Ovary (tissue), 7 donors: ENCODE measurements at regions not wholly inside any gene's neighbourhood (a gene's known extent, or its start where the extent isn't known, plus 50 kb on each side); places are given as distances from the start of the nearest gene placed in this dataset.

Experiments used
- DNase-seq, 5 donors: peaks; one replicate each; pipeline ENCODE4 v3.0.0-alpha.2; 2019 to 2020
- H3K27ac ChIP-seq, 2 donors: fragments of 200-600 bp; one replicate each; pipeline versions ENCODE4 v1.5.1 to v1.8.0; 2019 to 2022
- H3K27me3 ChIP-seq: fragments of 200-600 bp; one replicate; pipeline ENCODE4 v1.8.0; 2022
- H3K36me3 ChIP-seq: fragments of 200-600 bp; sonication (generic); one replicate; pipeline ENCODE4 v1.5.1; 2019
- H3K4me1 ChIP-seq: one replicate; pipeline ENCODE4 v1.8.1; 2013; ENCODE audit warnings: mild to moderate bottlenecking, moderate library complexity; ENCODE audit not compliant: insufficient read depth
- H3K4me3 ChIP-seq: fragments of 200-600 bp; sonication (generic); one replicate; pipeline ENCODE4 v1.5.1; 2017
- H3K9me3 ChIP-seq, 2 donors: fragments of 200-600 bp in 1 of 2; sonication (generic) in 1 of 2; one replicate each; pipeline versions ENCODE4 v1.5.1 to v1.8.1; 2013 to 2019; ENCODE audit warnings: mild to moderate bottlenecking in 1 of 2, moderate library complexity in 1 of 2
- EP300 ChIP-seq: sonication (generic); formaldehyde crosslinking; IDR thresholded peaks from one replicate; pipeline ENCODE4 v1.6.1; 2017; ENCODE audit warnings: antibody characterized with exemption
- POLR2A ChIP-seq: fragments of 450-650 bp; IDR thresholded peaks from one replicate; pipeline ENCODE4 v1.6.1; 2017; ENCODE audit warnings: antibody characterized with exemption, mild to moderate bottlenecking, moderate library complexity
- WGBS, 3 donors: extraction: QIAGEN DNeasy Blood & Tissue Kit in 1 of 3; methylation state at CpG; one replicate each; pipeline versions ENCODE4 v1.1.5 to v1.1.7; 2013 to 2017; 5-methylcytosine and 5-hydroxymethylcytosine counted together
- intact Hi-C, 4 donors: fragments of 100-400 bp; cut with DNase I; formaldehyde crosslinking; loops; one replicate each; pipeline versions ENCODE4 v1.11.0 to v1.15.1; 2022 to 2023
- TF ChIP-seq, protein P1 (sequence below), 3 donors: fragments of 450-650 bp in 2 of 3; fragments of 200-600 bp in 1 of 3; IDR thresholded peaks; one replicate each; pipeline versions ENCODE4 v1.5.1 to v1.8.0; 2016 to 2022; ENCODE audit warnings: antibody characterized with exemption in 3 of 3, mild to moderate bottlenecking in 1 of 3
- donor health status: DM: no; HTN: no; CAD: no; lungs with moderate emphysema.
- donor health status: DM: no; HTN: no; CAD: no.
- donor health status: Bipolar disorder and iron deficiency.
- donor health status: DM: no; HTN: no; CAD: no.
- donor health status: DM: yes; HTN: yes; CAD: no.

DNA sequence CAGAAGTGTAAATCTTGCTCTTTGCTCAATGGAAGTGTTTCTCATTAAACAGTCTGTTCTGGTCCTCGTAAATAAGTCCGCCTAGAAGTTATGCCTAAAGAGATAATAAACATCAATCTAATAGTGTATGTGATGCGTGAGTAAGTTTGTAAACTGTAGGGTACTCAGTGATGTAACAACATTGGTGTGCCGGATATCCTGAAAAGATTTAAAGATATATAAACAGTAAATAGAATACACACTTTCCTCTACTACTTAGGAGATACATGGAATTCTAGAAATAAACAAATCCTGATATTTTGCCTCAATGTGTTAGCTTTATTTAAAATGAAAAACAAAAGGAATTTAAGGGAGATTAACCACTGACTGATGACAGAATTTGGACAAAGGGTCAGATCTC, 123.5 kb downstream of the AHR start:
- DNase-seq: no peak
- intact Hi-C loops: no loop called here
- no peak overlapping the region for H3K4me3 ChIP-seq
- H3K27ac ChIP-seq: no peak overlapping the region
- H3K27me3 ChIP-seq: no peaks in the 10 kb centered on the region
- no peaks in the 10 kb centered on the region for H3K9me3 ChIP-seq
- TF ChIP-seq EP300: no peak
- TF ChIP-seq, protein P1, sequence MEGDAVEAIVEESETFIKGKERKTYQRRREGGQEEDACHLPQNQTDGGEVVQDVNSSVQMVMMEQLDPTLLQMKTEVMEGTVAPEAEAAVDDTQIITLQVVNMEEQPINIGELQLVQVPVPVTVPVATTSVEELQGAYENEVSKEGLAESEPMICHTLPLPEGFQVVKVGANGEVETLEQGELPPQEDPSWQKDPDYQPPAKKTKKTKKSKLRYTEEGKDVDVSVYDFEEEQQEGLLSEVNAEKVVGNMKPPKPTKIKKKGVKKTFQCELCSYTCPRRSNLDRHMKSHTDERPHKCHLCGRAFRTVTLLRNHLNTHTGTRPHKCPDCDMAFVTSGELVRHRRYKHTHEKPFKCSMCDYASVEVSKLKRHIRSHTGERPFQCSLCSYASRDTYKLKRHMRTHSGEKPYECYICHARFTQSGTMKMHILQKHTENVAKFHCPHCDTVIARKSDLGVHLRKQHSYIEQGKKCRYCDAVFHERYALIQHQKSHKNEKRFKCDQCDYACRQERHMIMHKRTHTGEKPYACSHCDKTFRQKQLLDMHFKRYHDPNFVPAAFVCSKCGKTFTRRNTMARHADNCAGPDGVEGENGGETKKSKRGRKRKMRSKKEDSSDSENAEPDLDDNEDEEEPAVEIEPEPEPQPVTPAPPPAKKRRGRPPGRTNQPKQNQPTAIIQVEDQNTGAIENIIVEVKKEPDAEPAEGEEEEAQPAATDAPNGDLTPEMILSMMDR (IDR thresholded peaks at IDR 0.05): no peak
- no peak for TF ChIP-seq POLR2A
- no peaks in the 10 kb centered on the region for H3K4me1 ChIP-seq
- H3K36me3 ChIP-seq: no peaks in the 10 kb centered on the region
- 43 to 66% (median 62%) methylated on average over 4 of the region's 4 CpGs for WGBS, 3 donors

DNA sequence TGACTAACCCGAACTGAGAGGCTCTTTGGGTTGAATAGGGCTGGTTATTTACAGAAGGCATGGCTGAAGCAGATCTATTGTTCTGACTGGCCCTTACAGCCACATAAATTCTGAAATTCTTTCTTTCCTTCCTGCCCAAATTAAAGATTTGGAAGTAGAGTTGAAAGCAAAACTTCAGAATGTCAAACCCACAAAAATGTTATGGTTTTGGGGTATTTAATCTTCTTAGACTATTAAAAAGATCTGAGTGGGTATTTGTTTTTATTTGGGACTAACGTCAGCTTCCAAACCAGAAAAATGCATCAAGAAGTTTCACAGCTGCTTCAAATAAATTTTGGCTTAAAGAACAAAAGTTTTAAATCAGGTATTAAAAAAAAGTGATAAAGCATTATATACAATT, 124.5 kb downstream of the AHR start:
- WGBS, 3 donors: 25 to 35% (median 31%) methylated on average over 2 of the region's 2 CpGs
- Histone ChIP-seq H3K4me1 (no peaks in the 10 kb centered on the region), H3K4me3 (no peak overlapping the region), H3K36me3 (no peaks in the 10 kb centered on the region), H3K27ac (no peak overlapping the region), H3K9me3 (no peaks in the 10 kb centered on the region), H3K27me3 (no peaks in the 10 kb centered on the region)
- intact Hi-C loops: no loop called here
- no peak for DNase-seq
- TF ChIP-seq EP300 (no peak), POLR2A (no peak)
- TF ChIP-seq, protein P1 (IDR thresholded peaks at IDR 0.05): no peak

DNA sequence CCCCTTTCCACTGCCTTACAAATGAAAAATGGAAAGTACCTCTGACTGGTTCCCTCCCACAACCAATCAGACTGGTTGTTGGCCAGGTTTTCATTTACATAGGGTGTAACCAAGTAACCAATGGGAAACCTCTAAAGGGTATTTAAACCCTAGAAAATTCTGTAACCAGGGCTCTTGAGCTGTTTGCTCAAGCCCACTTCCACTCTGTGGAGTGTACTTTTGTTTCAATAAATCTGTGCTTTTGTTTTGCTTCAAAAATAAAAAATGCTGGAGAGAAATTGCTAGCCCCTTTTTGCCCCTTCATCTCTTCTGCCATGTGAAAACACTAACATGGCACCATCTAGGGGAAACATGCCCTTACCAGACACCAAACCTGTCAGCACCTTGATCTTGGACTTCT, 129.5 kb downstream of the AHR start:
- H3K27me3 ChIP-seq: no peaks in the 10 kb centered on the region
- TF ChIP-seq, protein P1 (IDR thresholded peaks at IDR 0.05): no peak
- TF ChIP-seq EP300: no peak
- no peak for TF ChIP-seq POLR2A
- H3K4me1 ChIP-seq: no peaks in the 10 kb centered on the region
- no peak for DNase-seq
- no peak overlapping the region for H3K4me3 ChIP-seq
- no peaks in the 10 kb centered on the region for H3K9me3 ChIP-seq
- H3K27ac ChIP-seq: no peak overlapping the region
- H3K36me3 ChIP-seq: no peaks in the 10 kb centered on the region
- intact Hi-C loops: no loop called here

DNA sequence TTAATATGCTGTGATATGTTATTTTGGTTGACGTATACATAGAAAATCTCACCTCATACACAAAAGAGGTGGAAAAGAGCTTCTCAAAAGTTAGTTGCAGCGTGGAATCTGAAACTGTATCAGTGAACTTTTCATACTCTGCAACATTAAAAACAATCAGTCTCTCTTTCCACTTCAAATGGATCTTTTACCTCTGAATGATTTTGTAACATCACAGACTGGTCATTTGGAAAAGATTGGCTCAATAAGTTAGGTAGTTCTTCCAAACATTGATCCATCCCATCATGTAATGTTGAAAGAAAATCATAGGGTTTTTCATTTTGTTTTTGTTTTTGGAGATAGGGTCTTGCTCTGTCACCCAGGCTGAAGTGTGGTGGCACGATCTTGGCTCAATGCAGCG, 131.1 kb downstream of the AHR start:
- Histone ChIP-seq H3K36me3 (no peaks in the 10 kb centered on the region), H3K27me3 (no peaks in the 10 kb centered on the region), H3K4me1 (no peaks in the 10 kb centered on the region), H3K9me3 (no peaks in the 10 kb centered on the region), H3K27ac (no peak overlapping the region), H3K4me3 (no peak overlapping the region)
- no peak for DNase-seq
- intact Hi-C loops: no loop called here
- TF ChIP-seq, protein P1 (IDR thresholded peaks at IDR 0.05): no peak
- TF ChIP-seq EP300 (no peak), POLR2A (no peak)
- 71 to 85% (median 77%) methylated on average over 4 of the region's 4 CpGs for WGBS, 3 donors

DNA sequence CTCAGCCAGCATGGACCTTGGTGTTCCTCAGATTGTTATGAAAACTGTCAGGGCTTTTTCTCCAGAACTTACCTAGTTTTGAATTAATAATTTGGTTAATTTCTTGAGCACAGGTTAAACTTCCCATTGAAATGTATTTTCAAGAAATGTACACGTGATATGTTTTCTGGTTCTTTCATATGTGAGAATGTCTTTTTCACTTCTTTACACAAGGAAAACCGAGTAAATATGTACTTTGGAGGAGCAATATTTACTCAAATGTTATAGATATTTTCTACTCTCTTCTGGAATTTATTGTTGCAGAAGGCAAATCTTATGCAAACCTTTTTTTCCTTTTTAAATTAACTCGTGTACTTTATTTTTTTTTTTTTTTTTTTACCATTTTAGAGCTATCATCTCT, 134.3 kb downstream of the AHR start:
- TF ChIP-seq, protein P1 (IDR thresholded peaks at IDR 0.05): no peak
- no peak for TF ChIP-seq EP300
- no peak for TF ChIP-seq POLR2A
- no peak for DNase-seq
- 59 to 79% (median 73%) methylated on average over 3 of the region's 3 CpGs for WGBS, 3 donors
- H3K27ac ChIP-seq: no peak overlapping the region
- H3K36me3 ChIP-seq: no peaks in the 10 kb centered on the region
- intact Hi-C loops: no loop called here
- H3K4me1 ChIP-seq: no peaks in the 10 kb centered on the region
- H3K27me3 ChIP-seq: no peaks in the 10 kb centered on the region
- H3K4me3 ChIP-seq: no peak overlapping the region
- H3K9me3 ChIP-seq: no peaks in the 10 kb centered on the region
